HCT116 (cell line): ENCODE measurements at regions not wholly inside any gene's neighbourhood (a gene's known extent, or its start where the extent isn't known, plus 50 kb on each side); places are given as distances from the start of the nearest gene placed in this dataset.

Source experiments
- ATAC-seq: fragments of 200-7000 bp; cut with Tn5 transposase; 2 replicates; pipeline ENCODE4 v1.9.1; 2020; ENCODE audit warnings: mild to moderate bottlenecking, moderate library complexity
- BruUV-seq: library from RNA; stranded (reverse); fragments of 400-500 nt; replicated peaks from 2 replicates; lab custom pipeline; 2021; lab: Mats Ljungman, UMichigan
- CTCF ChIA-PET: fragments of 300-600 bp; sonication (Branson Sonifier 250); formaldehyde crosslinking; loops from one replicate; lab custom pipeline; 2021; ENCODE audit warnings: antibody characterized with exemption; lab: Charles Lee
- POLR2A ChIA-PET: fragments of 300-600, 350-600 bp; sonication (Branson Sonifier 250); formaldehyde crosslinking; loops from one replicate; lab custom pipeline; 2021; ENCODE audit warnings: antibody characterized with exemption; lab: Charles Lee
- RAD21 ChIA-PET, 2 experiments: fragments of 300-600 bp; sonication (Branson Sonifier 250); formaldehyde crosslinking; loops; one replicate each; lab custom pipeline; 2023; ENCODE audit warnings: low total read pairs in 2 of 2; ENCODE audit not compliant: uncharacterized antibody in 2 of 2, unreplicated experiment in 2 of 2, low non-redundant PET in 1 of 2; lab: Charles Lee
- DNase-seq: peaks from one replicate; pipeline ENCODE4 v3.0.0-alpha.2; 2010; ENCODE audit warnings: low read depth, low spot score
- H2AFZ ChIP-seq: fragments of 200-600 bp; shearing (Covaris generic), sonication (generic); 2 replicates; pipeline ENCODE4 v1.6.1; 2017; ENCODE audit warnings: low read depth, mixed run types, mixed read lengths, antibody characterized with exemption, low read length; ENCODE audit not compliant: poor library complexity, severe bottlenecking
- H3K27ac ChIP-seq: 2 replicates; pipeline ENCODE4 v1.5.1; 2012; ENCODE audit warnings: low read depth, low read length
- H3K27me3 ChIP-seq: fragments of 200-600 bp; sonication (generic); 2 replicates; pipeline ENCODE4 v1.6.1; 2016; ENCODE audit warnings: mixed run types, low read length, mixed read lengths; ENCODE audit not compliant: insufficient read depth
- H3K36me3 ChIP-seq, 2 experiments: fragments of 200-500 bp in 1 of 2; fragments of 200-600 bp in 1 of 2; sonication (Bioruptor generic) in 1 of 2; sonication (generic) in 1 of 2; 2 replicates each; pipeline versions ENCODE4 v1.5.1 to v1.6.1; 2014 to 2016; ENCODE audit warnings: low read length in 2 of 2, inconsistent platforms in 1 of 2, mixed read lengths in 1 of 2, mixed run types in 1 of 2; ENCODE audit not compliant: insufficient read depth in 2 of 2, control insufficient read depth in 1 of 2
- H3K4me1 ChIP-seq, 2 experiments: fragments of 200-600 bp in 1 of 2; sonication (generic) in 1 of 2; 2 replicates each; pipeline versions ENCODE4 v1.5.1 to v1.6.1; 2012 to 2017; ENCODE audit warnings: low read length in 2 of 2, inconsistent platforms in 1 of 2, mild to moderate bottlenecking in 1 of 2, mixed read lengths in 1 of 2, mixed run types in 1 of 2, moderate library complexity in 1 of 2; ENCODE audit not compliant: insufficient read depth in 2 of 2, control insufficient read depth in 1 of 2
- H3K4me2 ChIP-seq: fragments of 200-600 bp; sonication (generic); 2 replicates; pipeline ENCODE4 v1.6.1; 2017; ENCODE audit warnings: mixed run types, low read length, mixed read lengths
- H3K4me3 ChIP-seq, 2 experiments: fragments of 200-600 bp in 1 of 2; sonication (generic) in 1 of 2; replicated peaks in 1 of 2; 2 replicates each; pipeline ENCODE4 v1.5.1; 2011 to 2016; ENCODE audit warnings: low read length in 2 of 2, control low read depth in 1 of 2, low read depth in 1 of 2, mild to moderate bottlenecking in 1 of 2, mixed read lengths in 1 of 2, mixed run types in 1 of 2
- H3K79me2 ChIP-seq: fragments of 200-600 bp; sonication (generic); 2 replicates; pipeline ENCODE4 v1.6.1; 2017; ENCODE audit warnings: mild to moderate bottlenecking, mixed run types, low read length, moderate library complexity, mixed read lengths; ENCODE audit not compliant: insufficient read depth
- H3K9ac ChIP-seq: fragments of 200-600 bp; sonication (generic); 2 replicates; pipeline ENCODE4 v1.6.1; 2016; ENCODE audit warnings: low read length, mixed read lengths
- H3K9me2 ChIP-seq: fragments of 200-600 bp; sonication (generic), shearing (Covaris generic); 2 replicates; pipeline ENCODE4 v1.6.1; 2017; ENCODE audit warnings: mixed run types, mild to moderate bottlenecking, moderate library complexity; ENCODE audit not compliant: insufficient read depth
- H3K9me3 ChIP-seq, 2 experiments: fragments of 200-500 bp in 1 of 2; fragments of 200-600 bp in 1 of 2; sonication (Bioruptor generic) in 1 of 2; sonication (generic) in 1 of 2; 2 replicates each; pipeline ENCODE4 v1.6.1; 2014 to 2017; ENCODE audit warnings: low read length in 2 of 2, mixed read lengths in 2 of 2, inconsistent platforms in 1 of 2, low read depth in 1 of 2, mild to moderate bottlenecking in 1 of 2, mixed run types in 1 of 2, moderate library complexity in 1 of 2; ENCODE audit not compliant: control insufficient read depth in 1 of 2, insufficient read depth in 1 of 2
- H4K20me1 ChIP-seq: fragments of 200-600 bp; sonication (generic), shearing (Covaris generic); 2 replicates; pipeline ENCODE4 v1.6.1; 2017; ENCODE audit warnings: mixed run types, mild to moderate bottlenecking, moderate library complexity; ENCODE audit not compliant: insufficient read depth
- CEBPB ChIP-seq: IDR thresholded peaks from 2 replicates; pipeline ENCODE4 v1.6.1; 2012; ENCODE audit warnings: low read depth
- ELF1 ChIP-seq: IDR thresholded peaks from 2 replicates; pipeline ENCODE4 v1.6.1; 2012; ENCODE audit warnings: low read depth, borderline replicate concordance
- EZH2phosphoT487 ChIP-seq: fragments of 200-600 bp; IDR thresholded peaks from 2 replicates; pipeline ENCODE4 v1.6.1; 2018; ENCODE audit warnings: antibody characterized with exemption, borderline replicate concordance
- RAD21 ChIP-seq: IDR thresholded peaks from 2 replicates; pipeline ENCODE4 v1.6.1; 2012; ENCODE audit warnings: low read depth, mild to moderate bottlenecking
- REST ChIP-seq: IDR thresholded peaks from 2 replicates; pipeline ENCODE4 v1.6.1; 2012; ENCODE audit warnings: low read depth
- SIN3A ChIP-seq: IDR thresholded peaks from 2 replicates; pipeline ENCODE4 v1.6.1; 2012; ENCODE audit warnings: low read depth
- TCF7L2 ChIP-seq: IDR thresholded peaks from 2 replicates; pipeline ENCODE4 v1.7.0; 2011; ENCODE audit warnings: borderline replicate concordance, inconsistent platforms; ENCODE audit not compliant: insufficient read depth, insufficient read length; ENCODE audit errors: extremely low read depth
- ZFX ChIP-seq: fragments of 450-650 bp; IDR thresholded peaks from 2 replicates; pipeline ENCODE4 v1.6.1; 2017
- intact Hi-C: fragments of 100-400 bp; cut with micrococcal nuclease; formaldehyde crosslinking; loops from 2 replicates; pipeline ENCODE4 v1.10.0; 2022
- TF ChIP-seq, protein P1 (sequence below): IDR thresholded peaks from 2 replicates; pipeline ENCODE4 v1.6.1; 2012

DNA sequence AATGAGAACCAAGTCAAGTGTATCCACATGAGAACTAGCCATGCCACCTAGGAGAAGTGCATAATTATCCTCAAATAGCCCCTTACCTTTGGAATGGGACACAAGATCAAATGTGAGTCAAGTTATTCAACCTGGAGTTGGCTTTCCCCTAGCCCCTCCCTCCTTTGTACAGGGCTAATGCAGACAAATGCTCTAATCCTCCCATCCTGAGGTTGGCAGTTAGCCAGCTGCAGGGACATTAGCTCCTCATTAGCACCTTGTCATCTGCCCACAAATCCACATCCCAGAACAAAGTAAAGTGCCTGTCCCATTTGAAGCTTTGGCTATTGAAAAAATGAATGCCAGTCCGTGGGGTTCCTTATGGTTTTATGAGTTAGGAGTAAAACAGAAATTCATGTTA lies 294.1 kb upstream of the FANCL start:
- ATAC-seq, result no peak
- CTCF ChIA-PET, result no interaction called here
- RAD21 ChIA-PET, result no interaction called here
- POLR2A ChIA-PET, result no interaction called here
- H3K4me1 ChIP-seq, result no peaks in the 10 kb centered on the region
- TF ChIP-seq, protein P1, sequence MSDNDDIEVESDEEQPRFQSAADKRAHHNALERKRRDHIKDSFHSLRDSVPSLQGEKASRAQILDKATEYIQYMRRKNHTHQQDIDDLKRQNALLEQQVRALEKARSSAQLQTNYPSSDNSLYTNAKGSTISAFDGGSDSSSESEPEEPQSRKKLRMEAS, result no peak
- TF ChIP-seq CEBPB (no peak), TCF7L2 (no peak), RAD21 (no peak)
- TF ChIP-seq, all 23 proteins: peak for 0
- no peak overlapping the region for H3K4me2 ChIP-seq
- no peak overlapping the region for H3K9ac ChIP-seq
- no peaks in the 10 kb centered on the region for H3K9me3 ChIP-seq
- no peak overlapping the region for H3K27ac ChIP-seq
- no peak overlapping the region for H2AFZ ChIP-seq
- no peak for DNase-seq
- H4K20me1 ChIP-seq, result no peaks in the 10 kb centered on the region
- no peaks in the 10 kb centered on the region for H3K79me2 ChIP-seq
- H3K9me2 ChIP-seq, result no peaks in the 10 kb centered on the region
- no TSS peak for BruUV-seq
- no peak overlapping the region for H3K4me3 ChIP-seq
- no peaks in the 10 kb centered on the region for H3K36me3 ChIP-seq
- intact Hi-C loops, result no loop called here
- H3K27me3 ChIP-seq, result no peaks in the 10 kb centered on the region

DNA sequence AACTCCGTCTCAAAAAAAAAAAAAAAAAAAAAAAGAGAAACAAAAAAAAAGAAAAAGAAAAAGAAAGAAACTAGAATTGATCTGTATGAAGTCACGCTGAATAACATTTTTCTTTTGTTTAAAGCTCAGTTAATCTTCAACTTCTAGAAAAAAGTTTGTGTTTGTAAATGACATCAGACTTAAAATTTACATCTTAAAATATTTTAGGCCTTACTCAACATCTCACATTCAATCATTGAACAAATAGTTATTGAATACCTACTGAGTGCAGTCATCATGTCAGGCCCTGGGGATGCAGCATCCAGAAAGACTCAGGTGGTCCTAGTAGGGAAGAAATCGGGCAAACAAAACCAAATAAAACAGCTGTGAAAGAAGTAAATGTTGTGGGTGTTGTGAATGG lies 292.3 kb upstream of the FANCL start:
- Histone ChIP-seq H4K20me1 (no peaks in the 10 kb centered on the region), H3K9ac (no peak overlapping the region), H3K79me2 (no peaks in the 10 kb centered on the region), H3K4me2 (no peak overlapping the region), H3K27me3 (no peaks in the 10 kb centered on the region), H3K27ac (no peak overlapping the region), H2AFZ (no peak overlapping the region), H3K4me3 (no peak overlapping the region), H3K9me2 (no peaks in the 10 kb centered on the region), H3K36me3 (no peaks in the 10 kb centered on the region), H3K9me3 (no peaks in the 10 kb centered on the region), H3K4me1 (no peaks in the 10 kb centered on the region)
- ChIA-PET POLR2A (no interaction called here), RAD21 (no interaction called here), CTCF (no interaction called here)
- TF ChIP-seq ZFX (no peak), REST (no peak), EZH2phosphoT487 (no peak), ELF1 (no peak), RAD21 (no peak), SIN3A (no peak)
- ATAC-seq, result no peak
- no TSS peak for BruUV-seq
- DNase-seq, result no peak
- intact Hi-C loops, result no loop called here
